Stomach (tissue), 8 donors: ENCODE measurements at regions not wholly inside any gene's neighbourhood (a gene's known extent, or its start where the extent isn't known, plus 50 kb on each side); places are given as distances from the start of the nearest gene placed in this dataset.

Experiments
- DNase-seq, 2 donors: peaks; one replicate each; pipeline versions ENCODE4 v3.0.0 to v3.0.0-alpha.2; 2013 to 2019
- H3K27ac ChIP-seq, 5 donors: fragments of 200-600 bp in 4 of 5; sonication (generic) in 4 of 5; one replicate each; pipeline ENCODE4 v1.5.1; 2013 to 2019; ENCODE audit warnings: mild to moderate bottlenecking in 1 of 5, moderate library complexity in 1 of 5
- H3K27me3 ChIP-seq, 3 donors: fragments of 200-600 bp; sonication (generic); one replicate each; pipeline ENCODE4 v1.5.1; 2017 to 2019; ENCODE audit warnings: mixed run types in 1 of 3
- H3K36me3 ChIP-seq, 4 donors: fragments of 200-600 bp; sonication (generic); 1 replicate in 3 of 4; 2 replicates in 1 of 4; pipeline ENCODE4 v1.5.1; 2016 to 2019
- H3K4me1 ChIP-seq, 4 donors: fragments of 200-600 bp; sonication (generic); one replicate each; pipeline ENCODE4 v1.5.1; 2016 to 2019
- H3K4me3 ChIP-seq, 4 donors: fragments of 200-600 bp; sonication (generic) in 3 of 4; one replicate each; pipeline ENCODE4 v1.5.1; 2016 to 2019; ENCODE audit warnings: mild to moderate bottlenecking in 1 of 4
- H3K9me3 ChIP-seq, 4 donors: fragments of 200-600 bp; sonication (generic); one replicate each; pipeline ENCODE4 v1.5.1; 2016 to 2019
- CTCF ChIP-seq, 7 experiments: fragments of 450-650 bp in 4 of 7; fragments of 200-600 bp in 3 of 7; sonication (generic) in 3 of 7; IDR thresholded peaks; one replicate each; pipeline ENCODE4 v1.5.1; 2016 to 2019; ENCODE audit warnings: antibody characterized with exemption in 7 of 7, control low read depth in 2 of 7, mild to moderate bottlenecking in 1 of 7
- EP300 ChIP-seq: sonication (generic); formaldehyde crosslinking; IDR thresholded peaks from one replicate; pipeline ENCODE4 v1.6.1; 2017; ENCODE audit warnings: antibody characterized with exemption
- POLR2A ChIP-seq, 4 donors: fragments of 450-650 bp; IDR thresholded peaks; one replicate each; pipeline ENCODE4 v1.6.1; 2016; ENCODE audit warnings: antibody characterized with exemption in 4 of 4, control low read depth in 2 of 4, mild to moderate bottlenecking in 1 of 4, moderate library complexity in 1 of 4
- POLR2AphosphoS5 ChIP-seq, 3 donors: sonication (generic); formaldehyde crosslinking; IDR thresholded peaks; one replicate each; pipeline ENCODE4 v1.6.1; 2016; ENCODE audit warnings: antibody characterized with exemption in 3 of 3
- WGBS, 5 donors: extraction: QIAGEN DNeasy Blood & Tissue Kit in 3 of 5; methylation state at CpG; one replicate each; pipeline versions ENCODE4 v1.1.5 to v1.1.7; 2013 to 2018; 5-methylcytosine and 5-hydroxymethylcytosine counted together
- intact Hi-C: fragments of 100-400 bp; cut with DNase I; formaldehyde crosslinking; loops from one replicate; pipeline ENCODE4 v1.15.1; 2023; ENCODE audit warnings: low total_unique reads
- donor health status: healthy with polysubstance abuse.
- donor health status: Bipolar disorder and iron deficiency.
- donor health status: healthy.

- no peak for DNase-seq
- Histone ChIP-seq H3K27me3 (no peaks in the 10 kb centered on the region), H3K4me3 (no peak overlapping the region), H3K27ac (no peak overlapping the region), H3K36me3 (no peaks in the 10 kb centered on the region), H3K9me3 (no peaks in the 10 kb centered on the region), H3K4me1 (peaks cover 0 to 11% (median 5%) of the 10 kb centered on the region in 4 donors)
- intact Hi-C loops = no loop called here
- TF ChIP-seq CTCF (IDR thresholded peaks at IDR 0.05) (no peak), EP300 (no peak), POLR2AphosphoS5 (IDR thresholded peaks at IDR 0.05) (no peak), POLR2A (IDR thresholded peaks at IDR 0.05) (no peak)
- 74 to 96% (median 95%) methylated on average over 5 of the region's 5 CpGs for WGBS, 5 donors
Measured at GRCh38 chr3:152209776-152210175, 59.0 kb upstream of the MBNL1 start.

- H3K27ac ChIP-seq = peak overlapping the region in 1 of 5 donors; percentile 2
Measured at GRCh38 chr3:152210697-152211096, 58.0 kb upstream of the MBNL1 start.

GRCh38 chr3:152211655-152212054 is 57.1 kb upstream of the MBNL1 start:
- 48 to 71% (median 52%) methylated on average over 1 of the region's 1 CpG for WGBS, 5 donors
- intact Hi-C loops = no loop called here
- TF ChIP-seq POLR2AphosphoS5 (IDR thresholded peaks at IDR 0.05) (no peak), CTCF (IDR thresholded peaks at IDR 0.05) (no peak), EP300 (no peak), POLR2A (IDR thresholded peaks at IDR 0.05) (no peak)

More at GRCh38 chr3:152210697-152211096, 58.0 kb upstream of the MBNL1 start:
- peaks cover 0 to 9% (median 5%) of the 10 kb centered on the region in 4 donors for H3K4me1 ChIP-seq
- no peak overlapping the region for H3K4me3 ChIP-seq
- no peak for DNase-seq
- 72 to 85% (median 78%) methylated on average over 2 of the region's 2 CpGs for WGBS, 5 donors
- H3K36me3 ChIP-seq = no peaks in the 10 kb centered on the region
- intact Hi-C loops = no loop called here
- H3K27me3 ChIP-seq = no peaks in the 10 kb centered on the region
- TF ChIP-seq EP300 = no peak
- no peak for TF ChIP-seq POLR2A (IDR thresholded peaks at IDR 0.05)
- no peak for TF ChIP-seq POLR2AphosphoS5 (IDR thresholded peaks at IDR 0.05)
- TF ChIP-seq CTCF (IDR thresholded peaks at IDR 0.05) = no peak
- no peaks in the 10 kb centered on the region for H3K9me3 ChIP-seq

GRCh38 chr3:152213203-152213602 is 55.5 kb upstream of the MBNL1 start:
- TF ChIP-seq POLR2A (IDR thresholded peaks at IDR 0.05) = no peak
- no peak for TF ChIP-seq POLR2AphosphoS5 (IDR thresholded peaks at IDR 0.05)
- no peak for TF ChIP-seq EP300
- no peak for TF ChIP-seq CTCF (IDR thresholded peaks at IDR 0.05)
- no peak for DNase-seq
- no peaks in the 10 kb centered on the region for H3K27me3 ChIP-seq
- H3K4me1 ChIP-seq = peaks cover 0 to 6% (median 2%) of the 10 kb centered on the region in 4 donors
- no peak overlapping the region for H3K4me3 ChIP-seq
- H3K27ac ChIP-seq = peak overlapping the region in 2 of 5 donors; percentile 7 to 40
- intact Hi-C loops = no loop called here
- H3K9me3 ChIP-seq = no peaks in the 10 kb centered on the region
- H3K36me3 ChIP-seq = no peaks in the 10 kb centered on the region

More at GRCh38 chr3:152211655-152212054, 57.1 kb upstream of the MBNL1 start:
- H3K27me3 ChIP-seq = no peaks in the 10 kb centered on the region
- no peak overlapping the region for H3K27ac ChIP-seq
- H3K4me1 ChIP-seq = peaks cover 0 to 6% (median 0%) of the 10 kb centered on the region in 4 donors
- H3K4me3 ChIP-seq = no peak overlapping the region
- H3K36me3 ChIP-seq = no peaks in the 10 kb centered on the region
- DNase-seq = peak in 1 of 2 donors; percentile 16
- no peaks in the 10 kb centered on the region for H3K9me3 ChIP-seq
